ENCODE measurements at regions not wholly inside any gene's neighbourhood (a gene's known extent, or its start where the extent isn't known, plus 50 kb on each side); places are given as distances from the start of the nearest gene placed in this dataset.

DNA sequence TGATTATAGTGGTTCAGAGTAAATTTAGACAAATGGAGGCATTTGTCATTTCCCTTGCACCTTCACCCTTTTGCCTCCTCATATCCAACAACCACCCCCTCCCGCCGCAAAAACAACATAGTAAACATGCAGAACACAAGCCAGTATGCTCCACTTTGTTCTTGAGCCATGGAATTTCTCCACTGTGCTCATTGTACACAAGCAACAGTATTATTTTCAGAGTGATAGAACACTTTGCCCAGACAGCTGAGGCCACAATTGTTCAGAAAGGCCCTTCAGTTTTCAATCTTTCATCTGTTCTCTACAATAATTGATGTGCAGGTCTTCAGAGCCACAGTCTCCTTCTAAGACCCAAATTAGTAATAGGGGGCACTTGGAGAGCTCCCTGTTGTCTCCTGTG, 272.8 kb upstream of the SLC30A5 start:
- Histone ChIP-seq H3K4me1 (ENCODE audit: insufficient read depth, low read length, poor library complexity, severe bottlenecking) (no peaks in the 10 kb centered on the region), H4K20me1 (ENCODE audit: insufficient read depth, low read length) (no peaks in the 10 kb centered on the region), H3K9me2 (ENCODE audit: insufficient read depth, low read length) (no peaks in the 10 kb centered on the region), H2AFZ (ENCODE audit: low read length) (no peak overlapping the region), H3K27ac (ENCODE audit: low read depth, low read length, poor library complexity, severe bottlenecking) (no peak overlapping the region), H3K4me2 (ENCODE audit: low read length) (no peak overlapping the region), H3K9me3 (ENCODE audit: low read length) (no peaks in the 10 kb centered on the region), H3K4me3 (ENCODE audit: low read depth, low read length, poor library complexity, severe bottlenecking) (no peak overlapping the region), H3K79me2 (ENCODE audit: insufficient read depth, low read depth, low read length) (no peaks in the 10 kb centered on the region), H3K36me3 (ENCODE audit: insufficient read depth, low read length) (no peaks in the 10 kb centered on the region)
- no peak for DNase-seq (ENCODE audit: low spot score)
- TF ChIP-seq EZH2phosphoT487 (IDR thresholded peaks at IDR 0.05; ENCODE audit: borderline replicate concordance, low read depth, low read length) = no peak
- TF ChIP-seq, protein P1, sequence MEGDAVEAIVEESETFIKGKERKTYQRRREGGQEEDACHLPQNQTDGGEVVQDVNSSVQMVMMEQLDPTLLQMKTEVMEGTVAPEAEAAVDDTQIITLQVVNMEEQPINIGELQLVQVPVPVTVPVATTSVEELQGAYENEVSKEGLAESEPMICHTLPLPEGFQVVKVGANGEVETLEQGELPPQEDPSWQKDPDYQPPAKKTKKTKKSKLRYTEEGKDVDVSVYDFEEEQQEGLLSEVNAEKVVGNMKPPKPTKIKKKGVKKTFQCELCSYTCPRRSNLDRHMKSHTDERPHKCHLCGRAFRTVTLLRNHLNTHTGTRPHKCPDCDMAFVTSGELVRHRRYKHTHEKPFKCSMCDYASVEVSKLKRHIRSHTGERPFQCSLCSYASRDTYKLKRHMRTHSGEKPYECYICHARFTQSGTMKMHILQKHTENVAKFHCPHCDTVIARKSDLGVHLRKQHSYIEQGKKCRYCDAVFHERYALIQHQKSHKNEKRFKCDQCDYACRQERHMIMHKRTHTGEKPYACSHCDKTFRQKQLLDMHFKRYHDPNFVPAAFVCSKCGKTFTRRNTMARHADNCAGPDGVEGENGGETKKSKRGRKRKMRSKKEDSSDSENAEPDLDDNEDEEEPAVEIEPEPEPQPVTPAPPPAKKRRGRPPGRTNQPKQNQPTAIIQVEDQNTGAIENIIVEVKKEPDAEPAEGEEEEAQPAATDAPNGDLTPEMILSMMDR (conservative IDR thresholded peaks at IDR 0.05; ENCODE audit: low read length) = no peak
- CTCF ChIA-PET (ENCODE audit: unreplicated experiment) = no interaction called here
- intact Hi-C loops (cut with micrococcal nuclease; ENCODE audit: unreplicated experiment) = no loop called here
- no TSS peak for BruUV-seq (replicated peaks)
- POLR2A ChIA-PET = no interaction called here

DNA sequence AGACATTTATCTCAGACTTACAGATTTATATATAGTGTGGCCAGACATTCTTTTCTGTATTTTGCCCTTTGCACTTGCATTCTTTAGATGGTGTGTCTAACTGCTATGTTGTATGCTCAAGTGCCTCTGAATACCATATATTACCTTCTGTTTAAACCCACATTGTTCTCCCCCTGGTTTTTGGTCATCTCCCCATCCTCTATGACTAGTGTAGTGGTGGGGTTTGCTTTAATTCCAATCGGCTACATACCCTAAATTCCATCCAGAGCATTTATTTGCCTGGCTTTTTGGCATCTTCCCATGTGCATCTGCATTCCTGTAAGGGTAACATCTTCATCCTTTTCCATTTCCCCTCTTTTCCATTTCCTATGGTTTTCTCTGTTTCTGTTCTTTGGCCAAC, 271.0 kb upstream of the SLC30A5 start:
- no peaks in the 10 kb centered on the region for H4K20me1 ChIP-seq (ENCODE audit: insufficient read depth, low read length)
- H3K4me1 ChIP-seq (ENCODE audit: insufficient read depth, low read length, poor library complexity, severe bottlenecking) = no peaks in the 10 kb centered on the region
- no peaks in the 10 kb centered on the region for H3K9me3 ChIP-seq (ENCODE audit: low read length)
- BruUV-seq (replicated peaks) = no TSS peak
- no peak overlapping the region for H3K27ac ChIP-seq (ENCODE audit: low read depth, low read length, poor library complexity, severe bottlenecking)
- H3K4me3 ChIP-seq (ENCODE audit: low read depth, low read length, poor library complexity, severe bottlenecking) = no peak overlapping the region
- H3K79me2 ChIP-seq (ENCODE audit: insufficient read depth, low read depth, low read length) = no peaks in the 10 kb centered on the region
- no peaks in the 10 kb centered on the region for H3K36me3 ChIP-seq (ENCODE audit: insufficient read depth, low read length)
- H2AFZ ChIP-seq (ENCODE audit: low read length) = no peak overlapping the region
- no peak overlapping the region for H3K4me2 ChIP-seq (ENCODE audit: low read length)
- no peak for DNase-seq (ENCODE audit: low spot score)
- TF ChIP-seq, protein P1 (conservative IDR thresholded peaks at IDR 0.05; ENCODE audit: low read length) = no peak
- TF ChIP-seq EZH2phosphoT487 (IDR thresholded peaks at IDR 0.05; ENCODE audit: borderline replicate concordance, low read depth, low read length) = no peak
- H3K9me2 ChIP-seq (ENCODE audit: insufficient read depth, low read length) = no peaks in the 10 kb centered on the region
- intact Hi-C loops (cut with micrococcal nuclease; ENCODE audit: unreplicated experiment) = no loop called here
- POLR2A ChIA-PET = interaction anchor here (0.6 kb wide), 1 partner anchor 61 kb away, joined by 3 read pairs; no protein-coding TSS in a partner anchor
- CTCF ChIA-PET (ENCODE audit: unreplicated experiment) = no interaction called here

DNA sequence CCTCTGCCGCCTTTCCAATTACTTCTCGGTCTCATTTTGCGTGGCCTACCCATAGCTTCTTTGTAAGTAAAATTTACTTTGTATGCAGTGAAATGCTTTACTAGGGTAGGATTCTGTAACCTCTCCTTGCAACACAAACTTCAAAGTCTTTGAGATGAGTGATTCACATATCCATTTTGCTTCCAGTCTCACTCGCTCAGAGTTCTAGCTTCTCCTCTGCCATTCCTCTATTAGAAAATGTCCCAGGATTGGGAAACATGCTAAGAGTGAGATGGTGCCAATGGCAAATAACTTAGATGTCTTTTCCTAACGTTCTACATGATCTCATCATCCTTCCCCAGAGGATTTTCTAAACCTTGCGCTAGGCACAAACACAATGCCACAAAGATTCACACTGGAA, 270.5 kb upstream of the SLC30A5 start:
- TF ChIP-seq, protein P1 (conservative IDR thresholded peaks at IDR 0.05; ENCODE audit: low read length) = no peak
- TF ChIP-seq EZH2phosphoT487 (IDR thresholded peaks at IDR 0.05; ENCODE audit: borderline replicate concordance, low read depth, low read length) = no peak
- POLR2A ChIA-PET = interaction anchor here (0.6 kb wide), 1 partner anchor 60 kb away, joined by 3 read pairs; no protein-coding TSS in a partner anchor
- no peaks in the 10 kb centered on the region for H3K9me2 ChIP-seq (ENCODE audit: insufficient read depth, low read length)
- H3K79me2 ChIP-seq (ENCODE audit: insufficient read depth, low read depth, low read length) = no peaks in the 10 kb centered on the region
- CTCF ChIA-PET (ENCODE audit: unreplicated experiment) = no interaction called here
- H3K4me1 ChIP-seq (ENCODE audit: insufficient read depth, low read length, poor library complexity, severe bottlenecking) = no peaks in the 10 kb centered on the region
- no peak overlapping the region for H2AFZ ChIP-seq (ENCODE audit: low read length)
- no TSS peak for BruUV-seq (replicated peaks)
- no peak overlapping the region for H3K4me2 ChIP-seq (ENCODE audit: low read length)
- H3K36me3 ChIP-seq (ENCODE audit: insufficient read depth, low read length) = no peaks in the 10 kb centered on the region
- no peak for DNase-seq (ENCODE audit: low spot score)
- H3K4me3 ChIP-seq (ENCODE audit: low read depth, low read length, poor library complexity, severe bottlenecking) = no peak overlapping the region
- H3K9me3 ChIP-seq (ENCODE audit: low read length) = no peaks in the 10 kb centered on the region
- H3K27ac ChIP-seq (ENCODE audit: low read depth, low read length, poor library complexity, severe bottlenecking) = no peak overlapping the region
- H4K20me1 ChIP-seq (ENCODE audit: insufficient read depth, low read length) = no peaks in the 10 kb centered on the region
- intact Hi-C loops (cut with micrococcal nuclease; ENCODE audit: unreplicated experiment) = no loop called here
